CD14-positive monocyte (primary cell): ENCODE measurements at regions not wholly inside any gene's neighbourhood (a gene's known extent, or its start where the extent isn't known, plus 50 kb on each side); places are given as distances from the start of the nearest gene placed in this dataset.

Experiments used
- DNase-seq, 3 donors: peaks; one replicate each; pipeline ENCODE4 v3.0.0-alpha.2; 2011 to 2022
- H2AFZ ChIP-seq: 2 replicates; pipeline ENCODE4 v1.6.0; 2012; ENCODE audit warnings: mild to moderate bottlenecking, low read depth, low read length, inconsistent platforms; ENCODE audit not compliant: insufficient read depth, poor library complexity, severe bottlenecking
- H3K27ac ChIP-seq, 2 donors: 1 replicate in 1 of 2; 2 replicates in 1 of 2; pipeline ENCODE4 v1.5.1; 2012 to 2013; ENCODE audit warnings: low read length in 2 of 2, control low read depth in 1 of 2, inconsistent platforms in 1 of 2, low read depth in 1 of 2, mild to moderate bottlenecking in 1 of 2
- H3K27me3 ChIP-seq, 2 donors: one replicate each; pipeline versions ENCODE4 v1.6.0 to v1.6.1; 2011 to 2013; ENCODE audit warnings: low read length in 2 of 2; ENCODE audit not compliant: control insufficient read depth in 2 of 2, insufficient read depth in 2 of 2
- H3K36me3 ChIP-seq, 2 donors: replicated peaks in 1 of 2; 1 replicate in 1 of 2; 2 replicates in 1 of 2; pipeline versions ENCODE4 v1.5.1 to v1.6.1; 2012 to 2013; ENCODE audit warnings: low read length in 2 of 2, control low read depth in 1 of 2, inconsistent platforms in 1 of 2, mild to moderate bottlenecking in 1 of 2; ENCODE audit not compliant: insufficient read depth in 2 of 2, control insufficient read depth in 1 of 2
- H3K4me1 ChIP-seq, 2 donors: 1 replicate in 1 of 2; 2 replicates in 1 of 2; pipeline versions ENCODE4 v1.5.1 to v1.6.1; 2012 to 2013; ENCODE audit warnings: low read length in 2 of 2, control low read depth in 1 of 2, inconsistent platforms in 1 of 2, mild to moderate bottlenecking in 1 of 2, moderate library complexity in 1 of 2; ENCODE audit not compliant: insufficient read depth in 2 of 2, control insufficient read depth in 1 of 2
- H3K4me2 ChIP-seq: replicated peaks from 2 replicates; pipeline ENCODE3; 2012; ENCODE audit warnings: low read length, moderate library complexity, mild to moderate bottlenecking; ENCODE audit not compliant: poor library complexity, severe bottlenecking; ENCODE audit errors: extremely low read depth
- H3K4me3 ChIP-seq, 3 experiments: fragments of 200-600 bp in 1 of 3; sonication (generic) in 1 of 3; replicated peaks in 1 of 3; 1 replicate in 2 of 3; 2 replicates in 1 of 3; pipeline ENCODE4 v1.5.1; 2011 to 2013; ENCODE audit warnings: low read length in 3 of 3, mild to moderate bottlenecking in 3 of 3, control low read depth in 2 of 3, low read depth in 2 of 3, inconsistent platforms in 1 of 3, moderate library complexity in 1 of 3
- H3K79me2 ChIP-seq: 2 replicates; pipeline ENCODE4 v1.6.0; 2012; ENCODE audit warnings: mild to moderate bottlenecking, control low read depth, inconsistent platforms, low read length, moderate library complexity; ENCODE audit not compliant: insufficient read depth
- H3K9ac ChIP-seq: 2 replicates; pipeline ENCODE4 v1.6.0; 2017; ENCODE audit warnings: low read length, mild to moderate bottlenecking; ENCODE audit not compliant: insufficient read depth, poor library complexity, severe bottlenecking
- H3K9me3 ChIP-seq, 2 donors: replicated peaks in 1 of 2; 1 replicate in 1 of 2; 2 replicates in 1 of 2; pipeline versions ENCODE4 v1.5.1 to v1.6.1; 2012 to 2013; ENCODE audit warnings: low read length in 2 of 2, control low read depth in 1 of 2; ENCODE audit not compliant: control insufficient read depth in 1 of 2, insufficient read depth in 1 of 2
- H4K20me1 ChIP-seq: 2 replicates; pipeline ENCODE4 v1.6.0; 2012; ENCODE audit warnings: mild to moderate bottlenecking, low read length, control low read depth, moderate library complexity; ENCODE audit not compliant: insufficient read depth
- H3K27ac Mint-ChIP-seq, 7 donors: one replicate each; pipeline ENCODE4 v1.8.0; 2020; ENCODE audit warnings: mild to moderate bottlenecking in 7 of 7, mixed read lengths in 7 of 7, moderate library complexity in 6 of 7, inconsistent platforms in 2 of 7
- H3K27me3 Mint-ChIP-seq, 3 donors: one replicate each; pipeline ENCODE4 v1.8.0; 2021 to 2022; ENCODE audit warnings: low read depth in 3 of 3, mild to moderate bottlenecking in 3 of 3, mixed read lengths in 3 of 3, moderate library complexity in 3 of 3, inconsistent platforms in 1 of 3
- H3K36me3 Mint-ChIP-seq, 2 donors: one replicate each; pipeline ENCODE4 v1.8.0; 2020; ENCODE audit warnings: mixed read lengths in 2 of 2, inconsistent platforms in 1 of 2, mild to moderate bottlenecking in 1 of 2
- H3K4me1 Mint-ChIP-seq: one replicate; pipeline ENCODE4 v1.8.0; 2020; ENCODE audit warnings: mild to moderate bottlenecking, mixed read lengths
- H3K4me3 Mint-ChIP-seq, 2 donors: one replicate each; pipeline ENCODE4 v1.8.0; 2020; ENCODE audit warnings: mild to moderate bottlenecking in 2 of 2, mixed read lengths in 2 of 2, moderate library complexity in 1 of 2
- H3K9me3 Mint-ChIP-seq, 7 donors: one replicate each; pipeline ENCODE4 v1.8.0; 2020 to 2022; ENCODE audit warnings: mixed read lengths in 7 of 7, mild to moderate bottlenecking in 6 of 7, moderate library complexity in 6 of 7, inconsistent platforms in 2 of 7
- WGBS: methylation state at CpG from one replicate; pipeline ENCODE4 v1.1.5; 2013; ENCODE audit warnings: missing lambda C conversion rate; ENCODE audit not compliant: insufficient coverage; 5-methylcytosine and 5-hydroxymethylcytosine counted together
- intact Hi-C, 2 donors: fragments of 100-400 bp; cut with micrococcal nuclease; formaldehyde crosslinking; loops; one replicate each; pipeline versions ENCODE4 v1.15.0 to v1.15.1; 2023
- TF ChIP-seq, protein P1 (sequence below): fragments of 200-600 bp; IDR thresholded peaks from one replicate; pipeline ENCODE4 v1.8.0; 2022; ENCODE audit warnings: antibody characterized with exemption, mild to moderate bottlenecking

DNA sequence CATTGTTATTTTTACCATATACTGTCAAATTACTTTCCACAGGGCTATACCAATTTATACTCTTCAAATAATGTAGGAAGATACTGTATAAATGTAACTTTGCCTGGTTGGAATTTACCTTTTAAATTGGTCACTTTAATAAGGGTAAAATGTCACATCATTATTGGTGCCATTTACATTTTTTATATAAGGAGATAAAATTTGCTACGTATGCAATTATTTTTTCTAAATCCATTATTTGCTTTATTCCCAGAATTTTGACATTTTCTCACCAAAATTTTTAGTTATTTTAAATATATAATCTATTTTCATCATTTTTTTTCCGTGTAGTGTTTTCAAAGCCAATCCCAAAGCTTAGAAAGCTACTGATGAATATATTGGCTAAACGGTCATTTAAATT lies 664.7 kb downstream of the KCNJ2 start:
- Histone ChIP-seq H3K9ac (no peak overlapping the region), H3K4me2 (no peak overlapping the region), H3K36me3 (no peaks in the 10 kb centered on the region), H3K4me1 (no peaks in the 10 kb centered on the region), H4K20me1 (no peaks in the 10 kb centered on the region), H3K9me3 (peaks cover 0 to 4% of the 10 kb centered on the region in 2 donors), H2AFZ (no peak overlapping the region), H3K79me2 (no peaks in the 10 kb centered on the region), H3K27me3 (no peaks in the 10 kb centered on the region), H3K4me3 (no peak overlapping the region), H3K27ac (no peak overlapping the region)
- H3K9me3 Mint-ChIP-seq: peaks cover 0 to 4% (median 2%) of the 10 kb centered on the region in 7 donors
- DNase-seq: no peak
- no peak overlapping the region for H3K27ac Mint-ChIP-seq
- no peaks in the 10 kb centered on the region for H3K4me1 Mint-ChIP-seq
- TF ChIP-seq, protein P1, sequence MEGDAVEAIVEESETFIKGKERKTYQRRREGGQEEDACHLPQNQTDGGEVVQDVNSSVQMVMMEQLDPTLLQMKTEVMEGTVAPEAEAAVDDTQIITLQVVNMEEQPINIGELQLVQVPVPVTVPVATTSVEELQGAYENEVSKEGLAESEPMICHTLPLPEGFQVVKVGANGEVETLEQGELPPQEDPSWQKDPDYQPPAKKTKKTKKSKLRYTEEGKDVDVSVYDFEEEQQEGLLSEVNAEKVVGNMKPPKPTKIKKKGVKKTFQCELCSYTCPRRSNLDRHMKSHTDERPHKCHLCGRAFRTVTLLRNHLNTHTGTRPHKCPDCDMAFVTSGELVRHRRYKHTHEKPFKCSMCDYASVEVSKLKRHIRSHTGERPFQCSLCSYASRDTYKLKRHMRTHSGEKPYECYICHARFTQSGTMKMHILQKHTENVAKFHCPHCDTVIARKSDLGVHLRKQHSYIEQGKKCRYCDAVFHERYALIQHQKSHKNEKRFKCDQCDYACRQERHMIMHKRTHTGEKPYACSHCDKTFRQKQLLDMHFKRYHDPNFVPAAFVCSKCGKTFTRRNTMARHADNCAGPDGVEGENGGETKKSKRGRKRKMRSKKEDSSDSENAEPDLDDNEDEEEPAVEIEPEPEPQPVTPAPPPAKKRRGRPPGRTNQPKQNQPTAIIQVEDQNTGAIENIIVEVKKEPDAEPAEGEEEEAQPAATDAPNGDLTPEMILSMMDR: no peak
- H3K27me3 Mint-ChIP-seq: peaks cover 0 to 2% (median 1%) of the 10 kb centered on the region in 3 donors
- no peak overlapping the region for H3K4me3 Mint-ChIP-seq
- no CpG with 5 or more reads among the region's 3 CpGs for WGBS
- no peaks in the 10 kb centered on the region for H3K36me3 Mint-ChIP-seq
- intact Hi-C loops: no loop called here

GRCh38 chr17:70848785-70849184 lies 679.5 kb downstream of the KCNJ2 start:
- TF ChIP-seq, protein P1: no peak
- no peak for DNase-seq
- no peak overlapping the region for H3K9ac ChIP-seq
- no peaks in the 10 kb centered on the region for H4K20me1 ChIP-seq
- H3K4me3 Mint-ChIP-seq: no peak overlapping the region
- H3K4me1 Mint-ChIP-seq: no peaks in the 10 kb centered on the region
- H3K27ac ChIP-seq: no peak overlapping the region
- H3K36me3 ChIP-seq: no peaks in the 10 kb centered on the region
- no peak overlapping the region for H3K4me3 ChIP-seq
- no peaks in the 10 kb centered on the region for H3K36me3 Mint-ChIP-seq
- H3K27me3 Mint-ChIP-seq: no peaks in the 10 kb centered on the region
- no peaks in the 10 kb centered on the region for H3K4me1 ChIP-seq
- H3K4me2 ChIP-seq: no peak overlapping the region
- H3K79me2 ChIP-seq: no peaks in the 10 kb centered on the region
- H3K9me3 Mint-ChIP-seq: peaks cover 0 to 11% (median 0%) of the 10 kb centered on the region in 7 donors
- H2AFZ ChIP-seq: no peak overlapping the region
- no peaks in the 10 kb centered on the region for H3K9me3 ChIP-seq
- no peaks in the 10 kb centered on the region for H3K27me3 ChIP-seq
- WGBS: no CpG with 5 or more reads among the region's 3 CpGs
- H3K27ac Mint-ChIP-seq: no peak overlapping the region
- intact Hi-C loops: no loop called here
